ENCODE measurements at regions not wholly inside any gene's neighbourhood (a gene's known extent, or its start where the extent isn't known, plus 50 kb on each side); places are given as distances from the start of the nearest gene placed in this dataset.

GRCh38 chr10:26621243-26621888, 76.1 kb upstream of the PDSS1 start:
- intact Hi-C loops (cut with micrococcal nuclease; ENCODE audit: unreplicated experiment) = no loop called here

More at GRCh38 chr10:26621243-26621888, 76.1 kb upstream of the PDSS1 start:
- H3K27me3 ChIP-seq (replicated peaks in 1 of 2; ENCODE audit: control insufficient read depth in 2 of 2, insufficient read depth in 2 of 2, low read length in 1 of 2) = peaks cover 0 to 7% of the 10 kb centered on the region in 2 experiments; a peak in 2 of 4 replicates
- BruUV-seq (replicated peaks) = no TSS peak
- H3K4me3 ChIP-seq = no peak overlapping the region
- TF ChIP-seq POLR2A (IDR thresholded peaks at IDR 0.05; ENCODE audit: low read depth, low read length) (no peak), MEF2B (IDR thresholded peaks at IDR 0.05; ENCODE audit: partially characterized antibody, poor library complexity, severe bottlenecking) (no peak), SP1 (IDR thresholded peaks at IDR 0.05; ENCODE audit: low read depth, low read length) (no peak), RCOR1 (conservative IDR thresholded peaks at IDR 0.05; ENCODE audit: low read depth, low read length) (no peak), CBFB (IDR thresholded peaks at IDR 0.05; ENCODE audit: low read depth) (no peak), PAX5 (IDR thresholded peaks at IDR 0.05; ENCODE audit: borderline replicate concordance, low read depth, low read length) (no peak), EP300 (IDR thresholded peaks at IDR 0.05; ENCODE audit: borderline replicate concordance in 1 of 2, control insufficient read depth in 1 of 2, low read depth in 2 of 2, low read length in 2 of 2) (no peak), ZBTB40 (IDR thresholded peaks at IDR 0.05; ENCODE audit: borderline replicate concordance) (no peak), ZNF384 (IDR thresholded peaks at IDR 0.05; ENCODE audit: borderline replicate concordance, low read depth, low read length) (no peak), TCF3 (IDR thresholded peaks at IDR 0.05; ENCODE audit: borderline replicate concordance, insufficient read depth, low read depth, low read length) (no peak)
- TF ChIP-seq, protein P1, sequence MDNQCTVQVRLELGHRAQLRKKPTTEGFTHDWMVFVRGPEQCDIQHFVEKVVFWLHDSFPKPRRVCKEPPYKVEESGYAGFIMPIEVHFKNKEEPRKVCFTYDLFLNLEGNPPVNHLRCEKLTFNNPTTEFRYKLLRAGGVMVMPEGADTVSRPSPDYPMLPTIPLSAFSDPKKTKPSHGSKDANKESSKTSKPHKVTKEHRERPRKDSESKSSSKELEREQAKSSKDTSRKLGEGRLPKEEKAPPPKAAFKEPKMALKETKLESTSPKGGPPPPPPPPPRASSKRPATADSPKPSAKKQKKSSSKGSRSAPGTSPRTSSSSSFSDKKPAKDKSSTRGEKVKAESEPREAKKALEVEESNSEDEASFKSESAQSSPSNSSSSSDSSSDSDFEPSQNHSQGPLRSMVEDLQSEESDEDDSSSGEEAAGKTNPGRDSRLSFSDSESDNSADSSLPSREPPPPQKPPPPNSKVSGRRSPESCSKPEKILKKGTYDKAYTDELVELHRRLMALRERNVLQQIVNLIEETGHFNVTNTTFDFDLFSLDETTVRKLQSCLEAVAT (IDR thresholded peaks at IDR 0.05) = no peak
- TF ChIP-seq, protein P2, sequence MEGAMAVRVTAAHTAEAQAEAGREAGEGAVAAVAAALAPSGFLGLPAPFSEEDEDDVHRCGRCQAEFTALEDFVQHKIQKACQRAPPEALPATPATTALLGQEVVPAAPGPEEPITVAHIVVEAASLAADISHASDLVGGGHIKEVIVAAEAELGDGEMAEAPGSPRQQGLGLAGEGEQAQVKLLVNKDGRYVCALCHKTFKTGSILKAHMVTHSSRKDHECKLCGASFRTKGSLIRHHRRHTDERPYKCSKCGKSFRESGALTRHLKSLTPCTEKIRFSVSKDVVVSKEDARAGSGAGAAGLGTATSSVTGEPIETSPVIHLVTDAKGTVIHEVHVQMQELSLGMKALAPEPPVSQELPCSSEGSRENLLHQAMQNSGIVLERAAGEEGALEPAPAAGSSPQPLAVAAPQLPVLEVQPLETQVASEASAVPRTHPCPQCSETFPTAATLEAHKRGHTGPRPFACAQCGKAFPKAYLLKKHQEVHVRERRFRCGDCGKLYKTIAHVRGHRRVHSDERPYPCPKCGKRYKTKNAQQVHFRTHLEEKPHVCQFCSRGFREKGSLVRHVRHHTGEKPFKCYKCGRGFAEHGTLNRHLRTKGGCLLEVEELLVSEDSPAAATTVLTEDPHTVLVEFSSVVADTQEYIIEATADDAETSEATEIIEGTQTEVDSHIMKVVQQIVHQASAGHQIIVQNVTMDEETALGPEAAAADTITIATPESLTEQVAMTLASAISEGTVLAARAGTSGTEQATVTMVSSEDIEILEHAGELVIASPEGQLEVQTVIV (IDR thresholded peaks at IDR 0.05; ENCODE audit: borderline replicate concordance, partially characterized antibody) = no peak
- no peak overlapping the region for H2AFZ ChIP-seq (ENCODE audit: control insufficient read depth, low read depth, low read length)
- ChIA-PET SMC1A (ENCODE audit: uncharacterized antibody, unreplicated experiment) (no interaction called here), CTCF (interaction anchor here (0.6 kb wide), 1 partner anchor 75 kb away, joined by 3 read pairs; no protein-coding TSS in a partner anchor), POLR2A (no interaction called here), RAD21 (ENCODE audit: unreplicated experiment) (no interaction called here)
- in situ Hi-C loops (cut with MboI) = loop anchor here (10.0 kb wide), 1 partner anchor 703 kb away; no protein-coding TSS in a partner anchor
- H3K36me3 ChIP-seq (ENCODE audit: control insufficient read depth in 2 of 2, insufficient read depth in 2 of 2, low read length in 1 of 2) = no peaks in the 10 kb centered on the region
- ATAC-seq (no peak), DNase-seq (ENCODE audit: low read depth, low spot score) (no peak), FAIRE-seq (no peak)
- H3K79me2 ChIP-seq (ENCODE audit: control insufficient read depth, insufficient read depth, low read length) = no peaks in the 10 kb centered on the region
- H3K4me1 ChIP-seq (ENCODE audit: control insufficient read depth, insufficient read depth, low read length) = peaks cover 5% of the 10 kb centered on the region
- no peaks in the 10 kb centered on the region for H4K20me1 ChIP-seq (ENCODE audit: control insufficient read depth, insufficient read depth)
- H3K4me2 ChIP-seq (ENCODE audit: control insufficient read depth, insufficient read depth) = no peak overlapping the region
- no peaks in the 10 kb centered on the region for H3K9me3 ChIP-seq (replicated peaks; ENCODE audit: control insufficient read depth, insufficient read depth, low read length)
- WGBS (ENCODE audit: insufficient coverage, insufficient replicate concordance, low lambda C conversion rate, missing lambda C conversion rate) = 82% methylated on average over 7 of the region's 7 CpGs
- no peak overlapping the region for H3K9ac ChIP-seq (ENCODE audit: control insufficient read depth, insufficient read depth, low read length)
- H3K27ac ChIP-seq (ENCODE audit: control insufficient read depth, insufficient read depth) = no peak overlapping the region

Measured in GM12878 (cell line).